CD14-positive monocyte (primary cell): ENCODE measurements at regions not wholly inside any gene's neighbourhood (a gene's known extent, or its start where the extent isn't known, plus 50 kb on each side); places are given as distances from the start of the nearest gene placed in this dataset.
A peak's percentile ranks its signal among the peaks of the same experiment; 100 is the strongest.

Experiments used
- DNase-seq, 3 donors: peaks; one replicate each; pipeline ENCODE4 v3.0.0-alpha.2; 2011 to 2022
- H2AFZ ChIP-seq: 2 replicates; pipeline ENCODE4 v1.6.0; 2012; ENCODE audit warnings: mild to moderate bottlenecking, low read depth, low read length, inconsistent platforms; ENCODE audit not compliant: insufficient read depth, poor library complexity, severe bottlenecking
- H3K27ac ChIP-seq, 2 donors: 1 replicate in 1 of 2; 2 replicates in 1 of 2; pipeline ENCODE4 v1.5.1; 2012 to 2013; ENCODE audit warnings: low read length in 2 of 2, control low read depth in 1 of 2, inconsistent platforms in 1 of 2, low read depth in 1 of 2, mild to moderate bottlenecking in 1 of 2
- H3K27me3 ChIP-seq, 2 donors: one replicate each; pipeline versions ENCODE4 v1.6.0 to v1.6.1; 2011 to 2013; ENCODE audit warnings: low read length in 2 of 2; ENCODE audit not compliant: control insufficient read depth in 2 of 2, insufficient read depth in 2 of 2
- H3K36me3 ChIP-seq, 2 donors: replicated peaks in 1 of 2; 1 replicate in 1 of 2; 2 replicates in 1 of 2; pipeline versions ENCODE4 v1.5.1 to v1.6.1; 2012 to 2013; ENCODE audit warnings: low read length in 2 of 2, control low read depth in 1 of 2, inconsistent platforms in 1 of 2, mild to moderate bottlenecking in 1 of 2; ENCODE audit not compliant: insufficient read depth in 2 of 2, control insufficient read depth in 1 of 2
- H3K4me1 ChIP-seq, 2 donors: 1 replicate in 1 of 2; 2 replicates in 1 of 2; pipeline versions ENCODE4 v1.5.1 to v1.6.1; 2012 to 2013; ENCODE audit warnings: low read length in 2 of 2, control low read depth in 1 of 2, inconsistent platforms in 1 of 2, mild to moderate bottlenecking in 1 of 2, moderate library complexity in 1 of 2; ENCODE audit not compliant: insufficient read depth in 2 of 2, control insufficient read depth in 1 of 2
- H3K4me2 ChIP-seq: replicated peaks from 2 replicates; pipeline ENCODE3; 2012; ENCODE audit warnings: low read length, moderate library complexity, mild to moderate bottlenecking; ENCODE audit not compliant: poor library complexity, severe bottlenecking; ENCODE audit errors: extremely low read depth
- H3K4me3 ChIP-seq, 3 experiments: fragments of 200-600 bp in 1 of 3; sonication (generic) in 1 of 3; replicated peaks in 1 of 3; 1 replicate in 2 of 3; 2 replicates in 1 of 3; pipeline ENCODE4 v1.5.1; 2011 to 2013; ENCODE audit warnings: low read length in 3 of 3, mild to moderate bottlenecking in 3 of 3, control low read depth in 2 of 3, low read depth in 2 of 3, inconsistent platforms in 1 of 3, moderate library complexity in 1 of 3
- H3K79me2 ChIP-seq: 2 replicates; pipeline ENCODE4 v1.6.0; 2012; ENCODE audit warnings: mild to moderate bottlenecking, control low read depth, inconsistent platforms, low read length, moderate library complexity; ENCODE audit not compliant: insufficient read depth
- H3K9ac ChIP-seq: 2 replicates; pipeline ENCODE4 v1.6.0; 2017; ENCODE audit warnings: low read length, mild to moderate bottlenecking; ENCODE audit not compliant: insufficient read depth, poor library complexity, severe bottlenecking
- H3K9me3 ChIP-seq, 2 donors: replicated peaks in 1 of 2; 1 replicate in 1 of 2; 2 replicates in 1 of 2; pipeline versions ENCODE4 v1.5.1 to v1.6.1; 2012 to 2013; ENCODE audit warnings: low read length in 2 of 2, control low read depth in 1 of 2; ENCODE audit not compliant: control insufficient read depth in 1 of 2, insufficient read depth in 1 of 2
- H4K20me1 ChIP-seq: 2 replicates; pipeline ENCODE4 v1.6.0; 2012; ENCODE audit warnings: mild to moderate bottlenecking, low read length, control low read depth, moderate library complexity; ENCODE audit not compliant: insufficient read depth
- H3K27ac Mint-ChIP-seq, 7 donors: one replicate each; pipeline ENCODE4 v1.8.0; 2020; ENCODE audit warnings: mild to moderate bottlenecking in 7 of 7, mixed read lengths in 7 of 7, moderate library complexity in 6 of 7, inconsistent platforms in 2 of 7
- H3K27me3 Mint-ChIP-seq, 3 donors: one replicate each; pipeline ENCODE4 v1.8.0; 2021 to 2022; ENCODE audit warnings: low read depth in 3 of 3, mild to moderate bottlenecking in 3 of 3, mixed read lengths in 3 of 3, moderate library complexity in 3 of 3, inconsistent platforms in 1 of 3
- H3K36me3 Mint-ChIP-seq, 2 donors: one replicate each; pipeline ENCODE4 v1.8.0; 2020; ENCODE audit warnings: mixed read lengths in 2 of 2, inconsistent platforms in 1 of 2, mild to moderate bottlenecking in 1 of 2
- H3K4me1 Mint-ChIP-seq: one replicate; pipeline ENCODE4 v1.8.0; 2020; ENCODE audit warnings: mild to moderate bottlenecking, mixed read lengths
- H3K4me3 Mint-ChIP-seq, 2 donors: one replicate each; pipeline ENCODE4 v1.8.0; 2020; ENCODE audit warnings: mild to moderate bottlenecking in 2 of 2, mixed read lengths in 2 of 2, moderate library complexity in 1 of 2
- H3K9me3 Mint-ChIP-seq, 7 donors: one replicate each; pipeline ENCODE4 v1.8.0; 2020 to 2022; ENCODE audit warnings: mixed read lengths in 7 of 7, mild to moderate bottlenecking in 6 of 7, moderate library complexity in 6 of 7, inconsistent platforms in 2 of 7
- WGBS: methylation state at CpG from one replicate; pipeline ENCODE4 v1.1.5; 2013; ENCODE audit warnings: missing lambda C conversion rate; ENCODE audit not compliant: insufficient coverage; 5-methylcytosine and 5-hydroxymethylcytosine counted together
- intact Hi-C, 2 donors: fragments of 100-400 bp; cut with micrococcal nuclease; formaldehyde crosslinking; loops; one replicate each; pipeline versions ENCODE4 v1.15.0 to v1.15.1; 2023
- TF ChIP-seq, protein P1 (sequence below): fragments of 200-600 bp; IDR thresholded peaks from one replicate; pipeline ENCODE4 v1.8.0; 2022; ENCODE audit warnings: antibody characterized with exemption, mild to moderate bottlenecking

DNA sequence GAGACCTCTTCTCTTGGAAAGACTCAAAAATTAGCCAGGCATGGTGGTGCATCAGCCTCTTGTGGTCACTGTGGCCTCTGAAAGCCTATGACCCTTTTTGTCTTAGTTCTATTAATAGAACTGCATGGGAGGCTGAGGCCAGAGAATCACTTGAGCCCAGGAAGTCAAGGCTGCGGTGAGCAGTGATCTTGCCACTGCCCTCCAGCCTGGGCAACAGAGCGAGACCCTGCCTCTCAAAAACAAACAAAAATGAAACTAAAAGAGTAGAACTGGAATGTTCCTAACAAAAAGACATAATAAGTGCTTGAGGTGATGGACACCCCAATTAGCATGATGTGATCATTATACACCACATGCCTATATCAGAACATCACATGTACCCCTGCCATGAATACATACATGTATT, 197.0 kb upstream of the EEA1 start:
- no peak overlapping the region for H3K27ac Mint-ChIP-seq
- H3K4me2 ChIP-seq = no peak overlapping the region

DNA sequence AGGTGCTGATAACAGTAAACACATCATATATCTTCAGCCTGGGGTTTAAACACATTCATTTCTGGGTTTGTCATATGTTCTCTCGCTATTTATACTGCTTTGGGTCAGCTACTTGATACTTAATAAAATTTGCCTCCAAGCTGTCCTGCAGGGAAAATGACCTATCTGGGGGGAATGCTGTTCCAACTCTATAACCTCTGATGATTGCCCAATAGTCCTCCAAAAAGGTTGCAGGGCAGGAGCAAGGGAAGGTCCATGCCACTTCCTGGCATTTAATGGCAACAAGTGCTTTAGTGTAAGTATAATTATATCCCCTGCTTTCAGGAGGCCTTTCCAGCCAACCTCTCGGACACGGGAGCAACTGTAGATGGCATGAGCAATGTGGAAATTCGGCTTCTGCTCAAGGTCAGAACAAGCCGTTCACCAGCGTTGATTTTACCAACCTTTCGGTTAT, 198.0 kb upstream of the EEA1 start:
- TF ChIP-seq, protein P1, sequence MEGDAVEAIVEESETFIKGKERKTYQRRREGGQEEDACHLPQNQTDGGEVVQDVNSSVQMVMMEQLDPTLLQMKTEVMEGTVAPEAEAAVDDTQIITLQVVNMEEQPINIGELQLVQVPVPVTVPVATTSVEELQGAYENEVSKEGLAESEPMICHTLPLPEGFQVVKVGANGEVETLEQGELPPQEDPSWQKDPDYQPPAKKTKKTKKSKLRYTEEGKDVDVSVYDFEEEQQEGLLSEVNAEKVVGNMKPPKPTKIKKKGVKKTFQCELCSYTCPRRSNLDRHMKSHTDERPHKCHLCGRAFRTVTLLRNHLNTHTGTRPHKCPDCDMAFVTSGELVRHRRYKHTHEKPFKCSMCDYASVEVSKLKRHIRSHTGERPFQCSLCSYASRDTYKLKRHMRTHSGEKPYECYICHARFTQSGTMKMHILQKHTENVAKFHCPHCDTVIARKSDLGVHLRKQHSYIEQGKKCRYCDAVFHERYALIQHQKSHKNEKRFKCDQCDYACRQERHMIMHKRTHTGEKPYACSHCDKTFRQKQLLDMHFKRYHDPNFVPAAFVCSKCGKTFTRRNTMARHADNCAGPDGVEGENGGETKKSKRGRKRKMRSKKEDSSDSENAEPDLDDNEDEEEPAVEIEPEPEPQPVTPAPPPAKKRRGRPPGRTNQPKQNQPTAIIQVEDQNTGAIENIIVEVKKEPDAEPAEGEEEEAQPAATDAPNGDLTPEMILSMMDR = no peak
- intact Hi-C loops = loop anchor here (5.0 to 10.0 kb wide), 2 partner anchors 35 to 58 kb away; no protein-coding TSS in a partner anchor
- 100% methylated on average over 3 of the region's 7 CpGs for WGBS
- no peaks in the 10 kb centered on the region for H3K27me3 ChIP-seq
- H3K4me2 ChIP-seq = no peak overlapping the region
- no peaks in the 10 kb centered on the region for H4K20me1 ChIP-seq
- Mint-ChIP-seq H3K4me1 (peaks cover 44% of the 10 kb centered on the region), H3K36me3 (no peaks in the 10 kb centered on the region), H3K9me3 (no peaks in the 10 kb centered on the region), H3K27me3 (peaks cover 0 to 2% (median 1%) of the 10 kb centered on the region in 3 donors), H3K4me3 (no peak overlapping the region), H3K27ac (peak overlapping the region in 5 of 7 donors; percentile 41 to 77 (median 57))
- H3K79me2 ChIP-seq = no peaks in the 10 kb centered on the region
- no peak overlapping the region for H3K9ac ChIP-seq
- H3K9me3 ChIP-seq = no peaks in the 10 kb centered on the region
- H2AFZ ChIP-seq = peak overlapping the region; percentile 48
- DNase-seq = no peak
- H3K4me1 ChIP-seq = peaks cover 50 to 51% of the 10 kb centered on the region in 2 donors
- H3K27ac ChIP-seq = peak overlapping the region; percentile 16 to 39
- H3K36me3 ChIP-seq = no peaks in the 10 kb centered on the region
- H3K4me3 ChIP-seq = no peak overlapping the region

More for the DNA sequence above, 197.0 kb upstream of the EEA1 start:
- Histone ChIP-seq H3K4me1 (peaks cover 50 to 55% of the 10 kb centered on the region in 2 donors), H2AFZ (no peak overlapping the region), H3K79me2 (no peaks in the 10 kb centered on the region), H3K4me3 (no peak overlapping the region), H3K9me3 (no peaks in the 10 kb centered on the region), H3K9ac (no peak overlapping the region), H3K36me3 (no peaks in the 10 kb centered on the region), H3K27me3 (no peaks in the 10 kb centered on the region), H4K20me1 (no peaks in the 10 kb centered on the region), H3K27ac (no peak overlapping the region)
- DNase-seq = no peak
- peaks cover 52% of the 10 kb centered on the region for H3K4me1 Mint-ChIP-seq
- H3K4me3 Mint-ChIP-seq = no peak overlapping the region
- WGBS = no CpG with 5 or more reads among the region's 2 CpGs
- TF ChIP-seq, protein P1 = no peak
- intact Hi-C loops = loop anchor here (5.0 to 10.0 kb wide), 2 partner anchors 34 to 59 kb away; no protein-coding TSS in a partner anchor
- H3K27me3 Mint-ChIP-seq = peaks cover 0 to 2% (median 1%) of the 10 kb centered on the region in 3 donors
- no peaks in the 10 kb centered on the region for H3K36me3 Mint-ChIP-seq
- H3K9me3 Mint-ChIP-seq = no peaks in the 10 kb centered on the region
